H7 (cell line): ENCODE measurements at regions not wholly inside any gene's neighbourhood (a gene's known extent, or its start where the extent isn't known, plus 50 kb on each side); places are given as distances from the start of the nearest gene placed in this dataset.

ENCODE experiments used
- DNase-seq: peaks from one replicate; pipeline ENCODE4 v3.0.0; 2012
- H3K27me3 ChIP-seq: 2 replicates; pipeline ENCODE4 v1.6.0; 2011; ENCODE audit warnings: mild to moderate bottlenecking, low read length; ENCODE audit not compliant: control insufficient read depth, insufficient read depth
- H3K36me3 ChIP-seq: replicated peaks from 2 replicates; pipeline ENCODE4 v1.5.1; 2011; ENCODE audit warnings: low read length; ENCODE audit not compliant: control insufficient read depth, insufficient read depth
- H3K4me3 ChIP-seq: 2 replicates; pipeline ENCODE4 v1.5.1; 2011; ENCODE audit warnings: low read depth, mild to moderate bottlenecking, control low read depth, low read length, moderate library complexity; ENCODE audit not compliant: insufficient read depth

GRCh38 chr4:83837614-83838308 lies 301.9 kb downstream of the GPAT3 start:
- no peaks in the 10 kb centered on the region for H3K27me3 ChIP-seq
- H3K36me3 ChIP-seq: no peaks in the 10 kb centered on the region
- DNase-seq: no peak
- H3K4me3 ChIP-seq: no peak overlapping the region

- Histone ChIP-seq H3K4me3 (no peak overlapping the region), H3K27me3 (no peaks in the 10 kb centered on the region), H3K36me3 (no peaks in the 10 kb centered on the region)
- no peak for DNase-seq
Observed at GRCh38 chr4:83833920-83834319, 298.0 kb downstream of the GPAT3 start.

- Histone ChIP-seq H3K4me3 (no peak overlapping the region), H3K27me3 (no peaks in the 10 kb centered on the region), H3K36me3 (no peaks in the 10 kb centered on the region)
- no peak for DNase-seq
Observed at GRCh38 chr4:83832110-83832825, 296.4 kb downstream of the GPAT3 start.

- Histone ChIP-seq H3K4me3 (no peak overlapping the region), H3K27me3 (no peaks in the 10 kb centered on the region), H3K36me3 (no peaks in the 10 kb centered on the region)
- no peak for DNase-seq
Observed at GRCh38 chr4:83831588-83831987, 295.7 kb downstream of the GPAT3 start.

GRCh38 chr4:83830138-83830888 lies 294.4 kb downstream of the GPAT3 start:
- Histone ChIP-seq H3K27me3 (no peaks in the 10 kb centered on the region), H3K36me3 (no peaks in the 10 kb centered on the region), H3K4me3 (no peak overlapping the region)
- no peak for DNase-seq

GRCh38 chr4:83828601-83829000 lies 292.7 kb downstream of the GPAT3 start:
- DNase-seq: no peak
- H3K27me3 ChIP-seq: no peaks in the 10 kb centered on the region
- no peak overlapping the region for H3K4me3 ChIP-seq
- no peaks in the 10 kb centered on the region for H3K36me3 ChIP-seq

- no peak for DNase-seq
- H3K36me3 ChIP-seq: no peaks in the 10 kb centered on the region
- H3K27me3 ChIP-seq: no peaks in the 10 kb centered on the region
- no peak overlapping the region for H3K4me3 ChIP-seq
Observed at GRCh38 chr4:83821493-83821892, 285.6 kb downstream of the GPAT3 start.

GRCh38 chr4:83819582-83819981 lies 283.7 kb downstream of the GPAT3 start:
- no peaks in the 10 kb centered on the region for H3K36me3 ChIP-seq
- no peaks in the 10 kb centered on the region for H3K27me3 ChIP-seq
- DNase-seq: no peak
- H3K4me3 ChIP-seq: no peak overlapping the region

GRCh38 chr4:83810428-83810827 lies 274.5 kb downstream of the GPAT3 start:
- no peaks in the 10 kb centered on the region for H3K36me3 ChIP-seq
- H3K4me3 ChIP-seq: no peak overlapping the region
- no peaks in the 10 kb centered on the region for H3K27me3 ChIP-seq
- no peak for DNase-seq

GRCh38 chr4:83809581-83809980 lies 273.7 kb downstream of the GPAT3 start:
- no peak for DNase-seq
- H3K27me3 ChIP-seq: no peaks in the 10 kb centered on the region
- H3K36me3 ChIP-seq: no peaks in the 10 kb centered on the region
- no peak overlapping the region for H3K4me3 ChIP-seq

- Histone ChIP-seq H3K36me3 (no peaks in the 10 kb centered on the region), H3K27me3 (no peaks in the 10 kb centered on the region), H3K4me3 (no peak overlapping the region)
- no peak for DNase-seq
Observed at GRCh38 chr4:83793481-83793880, 257.6 kb downstream of the GPAT3 start.

- DNase-seq: no peak
- Histone ChIP-seq H3K4me3 (no peak overlapping the region), H3K36me3 (no peaks in the 10 kb centered on the region)
Observed at GRCh38 chr4:83785891-83786290, 250.0 kb downstream of the GPAT3 start.

GRCh38 chr4:83783215-83783614 lies 247.3 kb downstream of the GPAT3 start:
- Histone ChIP-seq H3K4me3 (no peak overlapping the region), H3K27me3 (peaks cover 6% of the 10 kb centered on the region; the same call in 1 of the 2 replicates), H3K36me3 (no peaks in the 10 kb centered on the region)
- no peak for DNase-seq

More at GRCh38 chr4:83785891-83786290, 250.0 kb downstream of the GPAT3 start:
- H3K27me3 ChIP-seq: peaks cover 5% of the 10 kb centered on the region; the same call in 1 of the 2 replicates

GRCh38 chr4:83782591-83782990 lies 246.7 kb downstream of the GPAT3 start:
- no peak overlapping the region for H3K4me3 ChIP-seq
- peaks cover 6% of the 10 kb centered on the region; the same call in 1 of the 2 replicates for H3K27me3 ChIP-seq
- no peak for DNase-seq
- H3K36me3 ChIP-seq: no peaks in the 10 kb centered on the region

- Histone ChIP-seq H3K4me3 (no peak overlapping the region), H3K27me3 (peaks cover 6% of the 10 kb centered on the region; the same call in 1 of the 2 replicates), H3K36me3 (no peaks in the 10 kb centered on the region)
- no peak for DNase-seq
Observed at GRCh38 chr4:83781434-83781833, 245.5 kb downstream of the GPAT3 start.
